GM06990 (cell line): ENCODE measurements at regions not wholly inside any gene's neighbourhood (a gene's known extent, or its start where the extent isn't known, plus 50 kb on each side); places are given as distances from the start of the nearest gene placed in this dataset.

Source experiments
- DNase-seq: peaks from one replicate; pipeline ENCODE4 v3.0.0-alpha.2; 2011; ENCODE audit not compliant: insufficient read length; ENCODE audit errors: extremely low read depth
- H3K27me3 ChIP-seq: replicated peaks from 2 replicates; pipeline ENCODE4 v1.6.0; 2011; ENCODE audit warnings: low read length; ENCODE audit not compliant: control insufficient read depth, insufficient read depth
- H3K36me3 ChIP-seq: 2 replicates; pipeline ENCODE4 v1.5.1; 2011; ENCODE audit warnings: low read length; ENCODE audit not compliant: control insufficient read depth, insufficient read depth
- H3K4me3 ChIP-seq: replicated peaks from 2 replicates; pipeline ENCODE4 v1.5.1; 2011; ENCODE audit warnings: low read depth, mild to moderate bottlenecking, control low read depth, low read length
- TF ChIP-seq, protein P1 (sequence below): IDR thresholded peaks from 2 replicates; pipeline ENCODE4 v1.5.1; 2011; ENCODE audit warnings: low read length, control low read depth, mild to moderate bottlenecking, inconsistent platforms; ENCODE audit not compliant: insufficient read depth, poor library complexity, severe bottlenecking

- no peak overlapping the region for H3K4me3 ChIP-seq
- no peaks in the 10 kb centered on the region for H3K36me3 ChIP-seq
- no peaks in the 10 kb centered on the region for H3K27me3 ChIP-seq
- no peak for DNase-seq
- TF ChIP-seq, protein P1, sequence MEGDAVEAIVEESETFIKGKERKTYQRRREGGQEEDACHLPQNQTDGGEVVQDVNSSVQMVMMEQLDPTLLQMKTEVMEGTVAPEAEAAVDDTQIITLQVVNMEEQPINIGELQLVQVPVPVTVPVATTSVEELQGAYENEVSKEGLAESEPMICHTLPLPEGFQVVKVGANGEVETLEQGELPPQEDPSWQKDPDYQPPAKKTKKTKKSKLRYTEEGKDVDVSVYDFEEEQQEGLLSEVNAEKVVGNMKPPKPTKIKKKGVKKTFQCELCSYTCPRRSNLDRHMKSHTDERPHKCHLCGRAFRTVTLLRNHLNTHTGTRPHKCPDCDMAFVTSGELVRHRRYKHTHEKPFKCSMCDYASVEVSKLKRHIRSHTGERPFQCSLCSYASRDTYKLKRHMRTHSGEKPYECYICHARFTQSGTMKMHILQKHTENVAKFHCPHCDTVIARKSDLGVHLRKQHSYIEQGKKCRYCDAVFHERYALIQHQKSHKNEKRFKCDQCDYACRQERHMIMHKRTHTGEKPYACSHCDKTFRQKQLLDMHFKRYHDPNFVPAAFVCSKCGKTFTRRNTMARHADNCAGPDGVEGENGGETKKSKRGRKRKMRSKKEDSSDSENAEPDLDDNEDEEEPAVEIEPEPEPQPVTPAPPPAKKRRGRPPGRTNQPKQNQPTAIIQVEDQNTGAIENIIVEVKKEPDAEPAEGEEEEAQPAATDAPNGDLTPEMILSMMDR = no peak
Observed at GRCh38 chr2:60271131-60271530, 282.3 kb downstream of the BCL11A start.

DNA sequence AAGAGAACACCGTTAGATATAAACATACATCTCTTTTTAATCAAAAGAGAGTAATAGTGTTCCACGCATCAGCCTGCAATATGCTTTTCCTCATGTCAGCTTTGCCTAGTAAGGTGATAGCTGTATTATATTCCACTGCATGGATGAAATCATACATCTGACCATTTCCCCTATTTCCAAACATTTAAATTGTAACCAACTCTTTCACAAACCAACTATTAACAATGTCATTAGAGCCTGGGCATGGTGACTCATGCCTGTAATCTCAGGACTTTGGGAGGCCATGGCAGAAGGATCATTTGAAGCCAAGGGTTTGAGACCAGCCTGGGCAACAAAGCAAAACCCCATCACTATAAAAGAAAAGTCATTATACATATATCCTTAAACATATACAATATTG, 284.8 kb downstream of the BCL11A start:
- Histone ChIP-seq H3K27me3 (no peaks in the 10 kb centered on the region), H3K36me3 (no peaks in the 10 kb centered on the region), H3K4me3 (no peak overlapping the region)
- DNase-seq = no peak
- TF ChIP-seq, protein P1 = no peak

DNA sequence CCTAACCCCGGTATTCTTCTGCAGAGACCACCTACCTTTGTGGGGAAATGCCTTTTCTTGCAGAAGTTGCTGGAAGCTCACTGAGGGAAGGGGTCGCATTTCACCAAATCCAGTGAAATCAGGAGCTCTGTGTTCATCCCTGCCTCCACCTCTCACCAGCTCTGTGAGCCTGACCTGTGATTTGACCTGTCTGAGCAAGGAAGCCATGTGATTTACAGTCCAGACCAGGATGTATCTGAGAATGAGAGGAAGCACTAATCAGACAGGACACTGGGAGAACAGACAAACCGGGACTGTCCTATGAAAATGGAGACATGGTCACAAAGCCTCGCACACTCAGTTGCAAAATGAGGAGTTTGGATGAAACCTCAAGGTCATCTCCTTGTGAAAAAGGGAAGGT, 285.4 kb downstream of the BCL11A start:
- TF ChIP-seq, protein P1 = no peak
- Histone ChIP-seq H3K36me3 (no peaks in the 10 kb centered on the region), H3K4me3 (no peak overlapping the region), H3K27me3 (no peaks in the 10 kb centered on the region)
- no peak for DNase-seq

DNA sequence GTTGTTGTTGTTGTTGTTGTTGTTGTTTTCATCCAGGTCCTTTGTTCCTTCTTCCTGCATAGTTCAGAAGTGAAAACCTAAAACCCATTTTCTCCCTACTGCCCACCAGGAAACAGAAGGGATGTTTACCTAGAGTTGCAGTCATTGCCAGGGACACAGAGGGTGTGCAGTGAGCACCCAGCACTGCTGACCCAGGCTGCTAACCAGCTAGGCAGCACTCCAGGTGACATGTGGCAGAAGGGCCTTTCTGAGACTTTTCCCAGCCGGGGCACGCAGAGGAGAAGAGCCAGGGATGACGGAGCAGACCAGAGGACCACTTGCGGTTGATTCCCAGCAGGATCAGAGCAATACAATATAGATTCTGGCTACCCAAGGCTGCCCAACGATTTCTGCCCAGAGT, 286.3 kb downstream of the BCL11A start:
- DNase-seq = no peak
- TF ChIP-seq, protein P1 = no peak
- Histone ChIP-seq H3K27me3 (no peaks in the 10 kb centered on the region), H3K4me3 (no peak overlapping the region), H3K36me3 (no peaks in the 10 kb centered on the region)

DNA sequence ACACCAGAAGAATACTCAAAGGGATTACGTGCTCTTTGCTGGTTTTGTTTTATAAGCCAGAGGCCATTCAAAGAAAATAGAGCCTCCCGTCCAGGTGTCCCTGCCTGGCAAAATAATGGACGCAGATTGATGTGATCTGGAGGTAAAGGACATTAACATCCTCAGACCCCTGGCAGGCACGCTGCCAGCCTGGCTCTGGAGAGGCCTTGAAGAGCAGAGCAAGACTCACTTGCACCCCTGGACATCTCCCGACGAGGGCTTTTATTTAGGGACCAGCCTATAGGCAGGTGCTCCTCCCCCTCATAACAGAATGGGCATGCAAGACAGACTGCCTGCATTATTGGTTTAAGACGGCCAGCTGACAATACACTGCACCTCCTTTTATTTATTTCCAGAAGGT, 291.3 kb downstream of the BCL11A start:
- DNase-seq = no peak
- TF ChIP-seq, protein P1 = no peak
- no peak overlapping the region for H3K4me3 ChIP-seq
- H3K27me3 ChIP-seq = no peaks in the 10 kb centered on the region
- H3K36me3 ChIP-seq = no peaks in the 10 kb centered on the region

- Histone ChIP-seq H3K4me3 (no peak overlapping the region), H3K27me3 (no peaks in the 10 kb centered on the region), H3K36me3 (no peaks in the 10 kb centered on the region)
- no peak for DNase-seq
- TF ChIP-seq, protein P1 = no peak
Observed at GRCh38 chr2:60260639-60261296, 292.7 kb downstream of the BCL11A start.
